Activated effector memory CD4-positive, alpha-beta T cell treated with Interleukin-2 at 50 U/mL for 16 hours (primary cell): ENCODE measurements at regions not wholly inside any gene's neighbourhood (a gene's known extent, or its start where the extent isn't known, plus 50 kb on each side); places are given as distances from the start of the nearest gene placed in this dataset.

Source experiments
- DNase-seq: peaks from one replicate; pipeline ENCODE4 v3.0.0-alpha.2; 2020

GRCh38 chr6:26198722-26199056, 111.5 kb downstream of the HFE start:
- DNase-seq = peak; percentile 55

- peak; percentile 62 for DNase-seq
Observed at GRCh38 chr6:26199057-26199772, 112.0 kb downstream of the HFE start.

- no peak for DNase-seq
Observed at GRCh38 chr6:26199773-26200764, 112.8 kb downstream of the HFE start.

- DNase-seq = no peak
Observed at GRCh38 chr6:26200918-26201721, 113.9 kb downstream of the HFE start.

GRCh38 chr6:26202201-26202611, 115.0 kb downstream of the HFE start:
- no peak for DNase-seq

- DNase-seq = no peak
Observed at GRCh38 chr6:26202811-26203583, 115.8 kb downstream of the HFE start.

GRCh38 chr6:26204332-26205160, 117.3 kb downstream of the HFE start:
- DNase-seq = peak; percentile 72

GRCh38 chr6:26205161-26205624, 118.0 kb downstream of the HFE start:
- peak; percentile 70 for DNase-seq

- DNase-seq = no peak
Observed at GRCh38 chr6:26205625-26206574, 118.7 kb downstream of the HFE start.

- no peak for DNase-seq
Observed at GRCh38 chr6:26206868-26207801, 119.9 kb downstream of the HFE start.

- DNase-seq = no peak
Observed at GRCh38 chr6:26211963-26212362, 124.7 kb downstream of the HFE start.

- no peak for DNase-seq
Observed at GRCh38 chr6:26213334-26214075, 126.3 kb downstream of the HFE start.

GRCh38 chr6:26214803-26215584, 127.8 kb downstream of the HFE start:
- no peak for DNase-seq

- no peak for DNase-seq
Observed at GRCh38 chr6:26215585-26216358, 128.5 kb downstream of the HFE start.

GRCh38 chr6:26216359-26216885, 129.2 kb downstream of the HFE start:
- peak; percentile 69 for DNase-seq
